Activated CD8-positive, alpha-beta T cell treated with anti-CD3 and anti-CD28 coated beads for 36 hours (primary cell): ENCODE measurements at regions not wholly inside any gene's neighbourhood (a gene's known extent, or its start where the extent isn't known, plus 50 kb on each side); places are given as distances from the start of the nearest gene placed in this dataset.

ENCODE experiments used
- ATAC-seq: fragments of 200-7000 bp; cut with Tn5 transposase; one replicate; pipeline ENCODE4 v1.10.0; 2021; ENCODE audit warnings: mild to moderate bottlenecking, moderate library complexity
- CTCF ChIA-PET: fragments of 350-600 bp; sonication (Branson Sonifier 250); formaldehyde crosslinking; loops from one replicate; lab custom pipeline; 2021; ENCODE audit warnings: antibody characterized with exemption; lab: Charles Lee
- POLR2A ChIA-PET: fragments of 350-600 bp; sonication (Branson Sonifier 250); formaldehyde crosslinking; loops from one replicate; lab custom pipeline; 2021; ENCODE audit warnings: antibody characterized with exemption; lab: Charles Lee
- DNase-seq: peaks from one replicate; pipeline ENCODE4 v3.0.0-alpha.2; 2020
- H3K27ac Mint-ChIP-seq: one replicate; pipeline ENCODE4 v1.8.0; 2021; ENCODE audit warnings: mild to moderate bottlenecking, mixed read lengths
- H3K27me3 Mint-ChIP-seq: one replicate; pipeline ENCODE4 v1.8.0; 2021; ENCODE audit warnings: mixed read lengths
- H3K36me3 Mint-ChIP-seq: one replicate; pipeline ENCODE4 v1.8.0; 2021; ENCODE audit warnings: low read depth, mixed read lengths
- H3K4me1 Mint-ChIP-seq: one replicate; pipeline ENCODE4 v1.8.0; 2021; ENCODE audit warnings: low read depth, mixed read lengths
- H3K4me3 Mint-ChIP-seq: one replicate; pipeline ENCODE4 v1.8.0; 2021; ENCODE audit warnings: mild to moderate bottlenecking, moderate library complexity, mixed read lengths
- H3K9me3 Mint-ChIP-seq: one replicate; pipeline ENCODE4 v1.8.0; 2021; ENCODE audit warnings: mixed read lengths
- intact Hi-C: fragments of 100-400 bp; cut with micrococcal nuclease; formaldehyde crosslinking; loops from one replicate; pipeline ENCODE4 v1.10.0; 2022
- TF ChIP-seq, protein P1 (sequence below): fragments of 200-600 bp; IDR thresholded peaks from one replicate; pipeline ENCODE4 v1.8.0; 2022; ENCODE audit warnings: antibody characterized with exemption, mild to moderate bottlenecking

DNA sequence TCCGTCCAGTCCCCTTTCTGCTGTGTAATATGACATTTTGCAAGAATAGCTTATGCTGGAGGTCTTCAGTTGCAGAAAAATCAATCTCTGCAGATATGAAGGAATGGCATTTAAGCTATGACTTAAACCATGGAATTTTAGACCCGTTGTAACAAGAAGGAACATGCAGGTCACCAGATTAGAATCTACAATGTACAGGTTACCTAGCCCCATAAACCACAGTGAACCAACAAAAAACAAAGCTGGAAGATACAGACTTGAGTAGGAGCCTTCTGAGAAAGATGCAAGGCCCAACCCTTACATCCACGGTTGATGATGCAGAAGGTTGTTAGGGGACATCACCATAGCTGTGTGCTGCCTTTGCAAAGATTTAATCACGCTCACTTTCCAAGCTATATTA lies 132.5 kb downstream of the WT1 start:
- ATAC-seq (no peak), DNase-seq (no peak)
- Mint-ChIP-seq H3K27me3 (no peaks in the 10 kb centered on the region), H3K27ac (no peak overlapping the region), H3K4me1 (no peaks in the 10 kb centered on the region), H3K36me3 (no peaks in the 10 kb centered on the region), H3K9me3 (no peaks in the 10 kb centered on the region), H3K4me3 (no peak overlapping the region)
- CTCF ChIA-PET, result interaction anchor here (1.1 to 1.6 kb wide), 5 partner anchors 10 to 71 kb away, joined by 3 to 12 read pairs (median 3); no protein-coding TSS in a partner anchor
- intact Hi-C loops, result no loop called here
- TF ChIP-seq, protein P1, sequence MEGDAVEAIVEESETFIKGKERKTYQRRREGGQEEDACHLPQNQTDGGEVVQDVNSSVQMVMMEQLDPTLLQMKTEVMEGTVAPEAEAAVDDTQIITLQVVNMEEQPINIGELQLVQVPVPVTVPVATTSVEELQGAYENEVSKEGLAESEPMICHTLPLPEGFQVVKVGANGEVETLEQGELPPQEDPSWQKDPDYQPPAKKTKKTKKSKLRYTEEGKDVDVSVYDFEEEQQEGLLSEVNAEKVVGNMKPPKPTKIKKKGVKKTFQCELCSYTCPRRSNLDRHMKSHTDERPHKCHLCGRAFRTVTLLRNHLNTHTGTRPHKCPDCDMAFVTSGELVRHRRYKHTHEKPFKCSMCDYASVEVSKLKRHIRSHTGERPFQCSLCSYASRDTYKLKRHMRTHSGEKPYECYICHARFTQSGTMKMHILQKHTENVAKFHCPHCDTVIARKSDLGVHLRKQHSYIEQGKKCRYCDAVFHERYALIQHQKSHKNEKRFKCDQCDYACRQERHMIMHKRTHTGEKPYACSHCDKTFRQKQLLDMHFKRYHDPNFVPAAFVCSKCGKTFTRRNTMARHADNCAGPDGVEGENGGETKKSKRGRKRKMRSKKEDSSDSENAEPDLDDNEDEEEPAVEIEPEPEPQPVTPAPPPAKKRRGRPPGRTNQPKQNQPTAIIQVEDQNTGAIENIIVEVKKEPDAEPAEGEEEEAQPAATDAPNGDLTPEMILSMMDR, result no peak
- POLR2A ChIA-PET, result no interaction called here

GRCh38 chr11:32304521-32304920 lies 130.8 kb downstream of the WT1 start:
- ChIA-PET CTCF (interaction anchor here (1.2 to 2.7 kb wide), 3 partner anchors 8 to 72 kb away, joined by 3 to 12 read pairs (median 10); no protein-coding TSS in a partner anchor), POLR2A (interaction anchor here (1.3 kb wide), 1 partner anchor 10 kb away, joined by 3 read pairs; no protein-coding TSS in a partner anchor)
- intact Hi-C loops, result no loop called here
- Mint-ChIP-seq H3K9me3 (no peaks in the 10 kb centered on the region), H3K27ac (no peak overlapping the region), H3K27me3 (no peaks in the 10 kb centered on the region), H3K4me3 (no peak overlapping the region), H3K36me3 (no peaks in the 10 kb centered on the region), H3K4me1 (no peaks in the 10 kb centered on the region)
- TF ChIP-seq, protein P1, result no peak
- no peak for ATAC-seq
- DNase-seq, result no peak

DNA sequence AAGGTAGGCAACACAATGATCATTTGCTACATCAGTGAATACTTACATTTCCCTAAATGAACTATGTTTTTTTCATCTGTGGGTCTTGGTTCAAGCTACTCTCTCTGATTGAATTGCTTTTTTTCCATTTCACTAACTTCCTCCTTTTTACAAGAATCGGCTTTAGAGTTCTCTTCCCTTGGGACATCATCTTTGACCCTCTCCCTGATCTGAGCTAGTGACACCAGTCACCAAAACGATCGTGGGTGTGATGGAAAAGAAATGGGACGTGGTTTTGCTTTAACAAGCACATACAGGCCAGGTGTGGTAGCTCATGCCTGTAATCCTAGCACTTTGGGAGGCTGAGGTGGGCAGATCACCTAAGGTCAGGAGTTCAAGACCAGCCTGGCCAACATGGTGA lies 129.9 kb downstream of the WT1 start:
- POLR2A ChIA-PET, result interaction anchor here (1.0 kb wide), 1 partner anchor 11 kb away, joined by 3 read pairs; no protein-coding TSS in a partner anchor

GRCh38 chr11:32307471-32307870 lies 127.9 kb downstream of the WT1 start:
- Mint-ChIP-seq H3K9me3 (no peaks in the 10 kb centered on the region), H3K27ac (no peak overlapping the region), H3K4me3 (no peak overlapping the region), H3K4me1 (no peaks in the 10 kb centered on the region), H3K27me3 (peaks cover 5% of the 10 kb centered on the region), H3K36me3 (no peaks in the 10 kb centered on the region)
- DNase-seq (no peak), ATAC-seq (no peak)
- POLR2A ChIA-PET, result no interaction called here
- TF ChIP-seq, protein P1, result no peak
- intact Hi-C loops, result no loop called here
- CTCF ChIA-PET, result no interaction called here

More for the DNA sequence above, 129.9 kb downstream of the WT1 start:
- CTCF ChIA-PET, result interaction anchor here (1.4 to 2.7 kb wide), 2 partner anchors 8 to 17 kb away, joined by 5 to 12 read pairs; no protein-coding TSS in a partner anchor
- Mint-ChIP-seq H3K4me1 (no peaks in the 10 kb centered on the region), H3K27ac (no peak overlapping the region), H3K27me3 (no peaks in the 10 kb centered on the region), H3K36me3 (no peaks in the 10 kb centered on the region), H3K4me3 (no peak overlapping the region), H3K9me3 (no peaks in the 10 kb centered on the region)
- ATAC-seq (no peak), DNase-seq (no peak)
- TF ChIP-seq, protein P1, result no peak
- intact Hi-C loops, result no loop called here

GRCh38 chr11:32307913-32308312 lies 127.4 kb downstream of the WT1 start:
- no peak overlapping the region for H3K27ac Mint-ChIP-seq
- CTCF ChIA-PET, result no interaction called here

More at GRCh38 chr11:32307913-32308312, 127.4 kb downstream of the WT1 start:
- intact Hi-C loops, result no loop called here
- no peaks in the 10 kb centered on the region for H3K9me3 Mint-ChIP-seq
- no peak for ATAC-seq
- TF ChIP-seq, protein P1, result no peak
- POLR2A ChIA-PET, result no interaction called here
- H3K4me3 Mint-ChIP-seq, result no peak overlapping the region
- no peak for DNase-seq
- H3K27me3 Mint-ChIP-seq, result peaks cover 7% of the 10 kb centered on the region
- H3K36me3 Mint-ChIP-seq, result no peaks in the 10 kb centered on the region
- no peaks in the 10 kb centered on the region for H3K4me1 Mint-ChIP-seq
